Trophoblast cell (in vitro differentiated cells and primary cell): ENCODE measurements at regions not wholly inside any gene's neighbourhood (a gene's known extent, or its start where the extent isn't known, plus 50 kb on each side); places are given as distances from the start of the nearest gene placed in this dataset.
A peak's percentile ranks its signal among the peaks of the same experiment; 100 is the strongest.

Source experiments
- DNase-seq, 2 donors: peaks; one replicate each; pipeline ENCODE4 v3.0.0-alpha.2; 2016
- H2AFZ ChIP-seq: 2 replicates; pipeline ENCODE4 v1.6.1; 2013; ENCODE audit warnings: low read length, moderate library complexity, mild to moderate bottlenecking; ENCODE audit not compliant: insufficient read depth, poor library complexity
- H2AK5ac ChIP-seq: 2 replicates; pipeline ENCODE4 v1.6.1; 2013; ENCODE audit warnings: mild to moderate bottlenecking, low read length
- H2BK120ac ChIP-seq: 2 replicates; pipeline ENCODE4 v1.6.1; 2013; ENCODE audit warnings: low read length, mild to moderate bottlenecking, moderate library complexity; ENCODE audit not compliant: insufficient read depth, poor library complexity
- H2BK12ac ChIP-seq: 2 replicates; pipeline ENCODE4 v1.6.1; 2013; ENCODE audit warnings: mild to moderate bottlenecking, low read length, moderate library complexity
- H2BK5ac ChIP-seq: 2 replicates; pipeline ENCODE4 v1.6.1; 2013; ENCODE audit warnings: low read length, low read depth, moderate library complexity, mild to moderate bottlenecking; ENCODE audit not compliant: poor library complexity
- H3K14ac ChIP-seq: 2 replicates; pipeline ENCODE4 v1.6.1; 2013; ENCODE audit warnings: mild to moderate bottlenecking, low read length
- H3K18ac ChIP-seq: 2 replicates; pipeline ENCODE4 v1.6.1; 2013; ENCODE audit warnings: mild to moderate bottlenecking, low read length
- H3K23ac ChIP-seq: 2 replicates; pipeline ENCODE4 v1.6.1; 2013; ENCODE audit warnings: low read length
- H3K27ac ChIP-seq: 2 replicates; pipeline ENCODE4 v1.5.1; 2013; ENCODE audit warnings: low read depth, mild to moderate bottlenecking, inconsistent platforms, low read length, moderate library complexity
- H3K27me3 ChIP-seq: 2 replicates; pipeline ENCODE4 v1.6.1; 2013; ENCODE audit warnings: inconsistent platforms, mild to moderate bottlenecking, low read length, moderate library complexity; ENCODE audit not compliant: insufficient read depth
- H3K36me3 ChIP-seq, 2 experiments: 1 replicate in 1 of 2; 2 replicates in 1 of 2; pipeline ENCODE4 v1.6.1; 2013; ENCODE audit warnings: low read length in 2 of 2, mild to moderate bottlenecking in 2 of 2, moderate library complexity in 1 of 2; ENCODE audit not compliant: insufficient read depth in 2 of 2, control insufficient read depth in 1 of 2
- H3K4ac ChIP-seq: 2 replicates; pipeline ENCODE4 v1.6.1; 2013; ENCODE audit warnings: low read depth, mild to moderate bottlenecking, low read length, moderate library complexity
- H3K4me1 ChIP-seq, 2 experiments: 1 replicate in 1 of 2; 2 replicates in 1 of 2; pipeline ENCODE4 v1.6.1; 2013; ENCODE audit warnings: low read length in 2 of 2, mild to moderate bottlenecking in 2 of 2, moderate library complexity in 1 of 2; ENCODE audit not compliant: insufficient read depth in 2 of 2, control insufficient read depth in 1 of 2
- H3K4me2 ChIP-seq: 2 replicates; pipeline ENCODE4 v1.6.1; 2013; ENCODE audit warnings: inconsistent platforms, mild to moderate bottlenecking, low read length, moderate library complexity
- H3K4me3 ChIP-seq: 2 replicates; pipeline ENCODE4 v1.5.1; 2013; ENCODE audit warnings: mild to moderate bottlenecking, low read depth, low read length, inconsistent platforms
- H3K79me1 ChIP-seq: one replicate; pipeline ENCODE4 v1.6.1; 2013; ENCODE audit warnings: low read length
- H3K79me2 ChIP-seq: 2 replicates; pipeline ENCODE4 v1.6.1; 2013; ENCODE audit warnings: low read length, mild to moderate bottlenecking; ENCODE audit not compliant: control insufficient read depth, insufficient read depth, poor library complexity
- H3K9ac ChIP-seq: 2 replicates; pipeline ENCODE4 v1.6.1; 2013; ENCODE audit warnings: mild to moderate bottlenecking, low read length
- H3K9me3 ChIP-seq: 2 replicates; pipeline ENCODE4 v1.6.1; 2013; ENCODE audit warnings: low read depth, mild to moderate bottlenecking, control low read depth, inconsistent platforms, low read length; ENCODE audit not compliant: insufficient read depth
- H4K12ac ChIP-seq: 2 replicates; pipeline ENCODE4 v1.6.1; 2013; ENCODE audit warnings: low read depth, mild to moderate bottlenecking, low read length, moderate library complexity
- H4K8ac ChIP-seq: 2 replicates; pipeline ENCODE4 v1.6.1; 2013; ENCODE audit warnings: low read depth, mild to moderate bottlenecking, low read length, moderate library complexity
- H4K91ac ChIP-seq: one replicate; pipeline ENCODE4 v1.6.1; 2013; ENCODE audit warnings: low read depth, mild to moderate bottlenecking, low read length, moderate library complexity
- WGBS: extraction: QIAGEN DNeasy Blood & Tissue Kit; methylation state at CpG from one replicate; pipeline ENCODE4 v1.1.7; 2013; ENCODE audit warnings: missing lambda C conversion rate; ENCODE audit not compliant: insufficient read length, insufficient coverage; ENCODE audit errors: extremely low coverage; 5-methylcytosine and 5-hydroxymethylcytosine counted together

DNA sequence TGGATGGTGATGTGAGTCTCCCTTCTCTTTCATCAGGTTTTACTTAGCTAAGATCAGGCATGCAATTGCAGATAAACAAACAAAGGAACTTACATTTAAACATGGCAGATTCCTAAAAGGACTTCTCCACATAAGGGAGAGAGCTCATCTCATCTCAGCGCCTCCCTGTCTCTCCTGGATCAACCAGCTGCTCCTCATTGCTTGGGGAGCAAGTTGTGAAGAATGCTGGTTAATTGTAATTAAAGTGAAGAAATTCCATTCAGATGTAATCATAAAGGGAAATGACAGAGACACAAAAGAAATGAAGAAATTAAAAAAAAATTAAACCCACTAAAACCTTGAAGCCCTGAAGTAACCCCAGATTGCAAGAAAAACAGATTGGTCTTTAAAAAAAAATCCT, 104.4 kb upstream of the DIO2 start:
- no peaks in the 10 kb centered on the region for H3K79me2 ChIP-seq
- no peak overlapping the region for H3K14ac ChIP-seq
- no peak overlapping the region for H2BK5ac ChIP-seq
- H2BK12ac ChIP-seq, result no peak overlapping the region
- H2BK120ac ChIP-seq, result no peak overlapping the region
- no peak overlapping the region for H2AK5ac ChIP-seq
- H4K8ac ChIP-seq, result no peak overlapping the region
- H3K27ac ChIP-seq, result no peak overlapping the region
- DNase-seq, result no peak
- H2AFZ ChIP-seq, result no peak overlapping the region
- no CpG with 5 or more reads among the region's 1 CpG for WGBS
- no peak overlapping the region for H4K91ac ChIP-seq
- no peaks in the 10 kb centered on the region for H3K4me1 ChIP-seq
- no peaks in the 10 kb centered on the region for H3K27me3 ChIP-seq
- no peak overlapping the region for H3K4ac ChIP-seq
- H3K9ac ChIP-seq, result no peak overlapping the region
- no peaks in the 10 kb centered on the region for H3K36me3 ChIP-seq
- H3K18ac ChIP-seq, result no peak overlapping the region
- H3K9me3 ChIP-seq, result no peaks in the 10 kb centered on the region
- no peak overlapping the region for H3K4me3 ChIP-seq
- H3K23ac ChIP-seq, result no peak overlapping the region
- H3K4me2 ChIP-seq, result no peak overlapping the region
- H3K79me1 ChIP-seq, result no peaks in the 10 kb centered on the region
- no peak overlapping the region for H4K12ac ChIP-seq

- no peak overlapping the region for H4K8ac ChIP-seq
- no peak overlapping the region for H4K91ac ChIP-seq
- no peaks in the 10 kb centered on the region for H3K4me1 ChIP-seq
- H3K27ac ChIP-seq, result no peak overlapping the region
- H3K9ac ChIP-seq, result no peak overlapping the region
- H3K9me3 ChIP-seq, result no peaks in the 10 kb centered on the region
- H3K14ac ChIP-seq, result no peak overlapping the region
- no peak overlapping the region for H3K23ac ChIP-seq
- no peaks in the 10 kb centered on the region for H3K79me1 ChIP-seq
- no peak overlapping the region for H3K18ac ChIP-seq
- H2AK5ac ChIP-seq, result no peak overlapping the region
- DNase-seq, result no peak
- no peak overlapping the region for H3K4ac ChIP-seq
- no peak overlapping the region for H3K4me3 ChIP-seq
- no peak overlapping the region for H2BK5ac ChIP-seq
- H3K27me3 ChIP-seq, result no peaks in the 10 kb centered on the region
- no peak overlapping the region for H3K4me2 ChIP-seq
- H3K36me3 ChIP-seq, result no peaks in the 10 kb centered on the region
- H3K79me2 ChIP-seq, result no peaks in the 10 kb centered on the region
- no peak overlapping the region for H4K12ac ChIP-seq
- no peak overlapping the region for H2AFZ ChIP-seq
- no peak overlapping the region for H2BK120ac ChIP-seq
- no peak overlapping the region for H2BK12ac ChIP-seq
Measured at GRCh38 chr14:80313806-80314205, 102.5 kb upstream of the DIO2 start.

DNA sequence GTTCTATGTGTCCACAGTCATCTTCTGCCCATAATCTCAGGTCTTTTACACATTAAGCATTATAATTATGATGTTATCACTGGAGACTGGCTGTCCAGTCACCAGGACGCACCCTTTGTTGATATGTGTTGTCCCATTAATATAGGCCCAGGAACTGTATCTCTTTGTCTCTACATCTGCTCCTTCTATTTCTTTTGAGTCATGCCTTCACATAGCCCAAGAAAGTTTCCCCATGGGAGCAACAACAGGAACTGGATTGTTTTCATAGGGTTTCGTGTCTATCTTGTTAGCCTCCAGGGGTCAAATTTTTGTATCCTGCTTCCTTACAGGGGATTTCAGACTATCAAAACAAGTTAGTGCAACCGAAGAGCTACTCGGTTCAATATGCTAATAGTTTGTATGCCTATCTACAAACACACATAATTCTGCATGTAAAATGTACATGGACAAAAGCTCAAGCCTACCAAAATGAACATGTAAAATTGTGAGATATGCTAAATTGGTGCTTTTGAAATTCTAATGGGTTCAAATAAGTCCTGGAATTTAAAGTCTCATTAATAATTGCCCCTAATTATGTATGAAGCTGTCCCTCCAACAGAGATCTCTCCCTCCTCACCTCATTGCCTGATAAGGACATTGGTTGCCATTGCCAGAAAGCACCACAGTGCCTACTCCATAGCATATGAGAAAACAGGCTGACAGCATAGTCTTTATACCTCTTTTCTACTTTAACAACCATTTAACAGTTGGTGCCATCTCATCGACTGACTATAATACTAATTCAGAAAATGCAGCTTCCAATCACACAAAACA, 99.8 kb upstream of the DIO2 start:
- H4K91ac ChIP-seq, result no peak overlapping the region
- H3K27me3 ChIP-seq, result no peaks in the 10 kb centered on the region
- H2AFZ ChIP-seq, result no peak overlapping the region
- no peaks in the 10 kb centered on the region for H3K9me3 ChIP-seq
- H3K4me1 ChIP-seq, result no peaks in the 10 kb centered on the region
- no peaks in the 10 kb centered on the region for H3K79me2 ChIP-seq
- no peak overlapping the region for H3K4ac ChIP-seq
- H3K36me3 ChIP-seq, result no peaks in the 10 kb centered on the region
- no peak overlapping the region for H3K9ac ChIP-seq
- no peak overlapping the region for H3K14ac ChIP-seq
- no peak overlapping the region for H2BK120ac ChIP-seq
- no peak overlapping the region for H3K27ac ChIP-seq
- no peak overlapping the region for H3K4me2 ChIP-seq
- H3K23ac ChIP-seq, result no peak overlapping the region
- H2BK5ac ChIP-seq, result no peak overlapping the region
- no peaks in the 10 kb centered on the region for H3K79me1 ChIP-seq
- no peak overlapping the region for H3K18ac ChIP-seq
- H4K12ac ChIP-seq, result no peak overlapping the region
- whole genome bisulfite sequencing, result no CpG with 5 or more reads among the region's 5 CpGs
- no peak overlapping the region for H3K4me3 ChIP-seq
- no peak overlapping the region for H4K8ac ChIP-seq
- no peak for DNase-seq
- no peak overlapping the region for H2BK12ac ChIP-seq
- H2AK5ac ChIP-seq, result no peak overlapping the region

DNA sequence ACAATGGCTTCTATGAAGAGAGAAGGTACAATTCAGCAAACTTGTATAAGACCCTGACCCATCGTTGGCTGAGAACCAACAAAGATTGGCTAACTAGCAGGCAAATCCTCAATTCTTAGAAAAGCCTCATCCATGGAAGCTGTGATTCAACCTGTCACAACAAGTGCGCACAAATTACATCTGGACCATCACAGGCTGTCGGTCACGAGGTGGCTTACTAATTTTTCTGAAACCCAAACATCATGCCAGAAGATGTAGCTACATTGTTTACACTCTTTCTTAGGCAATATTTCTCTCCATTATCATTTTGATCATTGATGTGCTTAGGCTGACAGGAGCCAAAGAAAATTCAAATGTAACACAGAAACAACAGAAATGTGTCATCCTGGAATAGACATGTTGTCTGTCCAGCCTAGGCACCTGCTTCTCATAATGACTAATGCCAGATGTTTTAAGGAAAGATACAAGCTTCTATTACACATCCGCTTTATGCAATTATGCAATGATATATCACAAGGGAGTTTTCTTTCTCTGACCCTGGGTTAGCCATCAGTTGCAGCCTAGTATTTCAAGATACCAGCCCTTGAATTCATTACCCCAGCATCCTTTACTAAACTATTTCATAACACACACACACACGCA, 92.9 kb upstream of the DIO2 start:
- Histone ChIP-seq H3K27me3 (no peaks in the 10 kb centered on the region), H3K4ac (no peak overlapping the region), H3K9me3 (no peaks in the 10 kb centered on the region), H2BK12ac (no peak overlapping the region), H3K79me1 (no peaks in the 10 kb centered on the region), H2BK5ac (no peak overlapping the region), H4K8ac (no peak overlapping the region), H4K12ac (no peak overlapping the region), H2AK5ac (no peak overlapping the region), H3K4me3 (no peak overlapping the region), H3K4me2 (no peak overlapping the region), H3K23ac (no peak overlapping the region), H3K18ac (no peak overlapping the region), H3K14ac (no peak overlapping the region), H3K27ac (no peak overlapping the region), H4K91ac (no peak overlapping the region), H3K36me3 (no peaks in the 10 kb centered on the region), H2BK120ac (no peak overlapping the region), H2AFZ (no peak overlapping the region), H3K79me2 (no peaks in the 10 kb centered on the region), H3K9ac (no peak overlapping the region), H3K4me1 (no peaks in the 10 kb centered on the region)
- no CpG with 5 or more reads among the region's 6 CpGs for WGBS
- DNase-seq, result peak; percentile 78 to 94
